ENCODE measurements at regions not wholly inside any gene's neighbourhood (a gene's known extent, or its start where the extent isn't known, plus 50 kb on each side); places are given as distances from the start of the nearest gene placed in this dataset.

GRCh38 chr6:22980446-22980845 is 411.1 kb downstream of the HDGFL1 start:
- Histone ChIP-seq H3K4me2 (ENCODE audit: low read length) (no peak overlapping the region), H2AFZ (ENCODE audit: low read depth, low read length, poor library complexity, severe bottlenecking) (no peak overlapping the region), H3K36me3 (ENCODE audit: control insufficient read depth in 1 of 2, insufficient read depth in 2 of 2, low read length in 2 of 2) (no peaks in the 10 kb centered on the region), H3K27me3 (ENCODE audit: insufficient read depth, low read length) (no peaks in the 10 kb centered on the region), H3K4me1 (ENCODE audit: control insufficient read depth in 1 of 2, insufficient read depth in 2 of 2, low read length in 2 of 2) (peaks cover 0 to 4% of the 10 kb centered on the region in 2 experiments; a peak in 1 of 4 replicates), H4K20me1 (ENCODE audit: insufficient read depth) (no peaks in the 10 kb centered on the region), H3K9me2 (ENCODE audit: insufficient read depth) (no peaks in the 10 kb centered on the region), H3K79me2 (ENCODE audit: insufficient read depth, low read length) (no peaks in the 10 kb centered on the region), H3K27ac (ENCODE audit: low read depth, low read length) (no peak overlapping the region), H3K9ac (ENCODE audit: low read length) (no peak overlapping the region), H3K9me3 (ENCODE audit: control insufficient read depth in 1 of 2, insufficient read depth in 1 of 2, low read depth in 1 of 2, low read length in 2 of 2) (no peaks in the 10 kb centered on the region), H3K4me3 (replicated peaks in 1 of 2; ENCODE audit: low read depth in 1 of 2, low read length in 2 of 2) (no peak overlapping the region)
- TF ChIP-seq ZFX (IDR thresholded peaks at IDR 0.05) (no peak), CEBPB (IDR thresholded peaks at IDR 0.05; ENCODE audit: low read depth) (no peak), POLR2AphosphoS5 (IDR thresholded peaks at IDR 0.05; ENCODE audit: low read depth, low read length) (no peak), FOSL1 (IDR thresholded peaks at IDR 0.05; ENCODE audit: low read depth) (no peak), EZH2 (IDR thresholded peaks at IDR 0.05) (no peak), EZH2phosphoT487 (IDR thresholded peaks at IDR 0.05; ENCODE audit: borderline replicate concordance) (no peak), POLR2A (IDR thresholded peaks at IDR 0.05; ENCODE audit: borderline replicate concordance, extremely low read depth, insufficient read depth, insufficient read length) (no peak), SP1 (IDR thresholded peaks at IDR 0.05; ENCODE audit: low read depth) (no peak)
- no peak for DNase-seq (ENCODE audit: low read depth, low spot score)
- CTCF ChIA-PET = no interaction called here
- RAD21 ChIA-PET (ENCODE audit: low non-redundant PET in 1 of 2, low total read pairs in 2 of 2, uncharacterized antibody in 2 of 2, unreplicated experiment in 2 of 2) = no interaction called here
- no TSS peak for BruUV-seq (replicated peaks)
- ATAC-seq = no peak
- POLR2A ChIA-PET = no interaction called here
- intact Hi-C loops (cut with micrococcal nuclease) = no loop called here

GRCh38 chr6:23002044-23002619 is 432.8 kb downstream of the HDGFL1 start:
- H3K27ac ChIP-seq (ENCODE audit: low read depth, low read length) = no peak overlapping the region
- no peak overlapping the region for H3K4me2 ChIP-seq (ENCODE audit: low read length)
- H3K4me3 ChIP-seq (replicated peaks in 1 of 2; ENCODE audit: low read depth in 1 of 2, low read length in 2 of 2) = no peak overlapping the region
- no peak for ATAC-seq
- ChIA-PET RAD21 (ENCODE audit: low non-redundant PET in 1 of 2, low total read pairs in 2 of 2, uncharacterized antibody in 2 of 2, unreplicated experiment in 2 of 2) (no interaction called here), POLR2A (no interaction called here), CTCF (no interaction called here)
- H4K20me1 ChIP-seq (ENCODE audit: insufficient read depth) = no peaks in the 10 kb centered on the region
- intact Hi-C loops (cut with micrococcal nuclease) = no loop called here
- no TSS peak for BruUV-seq (replicated peaks)
- no peaks in the 10 kb centered on the region for H3K9me2 ChIP-seq (ENCODE audit: insufficient read depth)
- no peak overlapping the region for H3K9ac ChIP-seq (ENCODE audit: low read length)
- no peaks in the 10 kb centered on the region for H3K27me3 ChIP-seq (ENCODE audit: insufficient read depth, low read length)
- H3K79me2 ChIP-seq (ENCODE audit: insufficient read depth, low read length) = no peaks in the 10 kb centered on the region
- H3K36me3 ChIP-seq (ENCODE audit: control insufficient read depth in 1 of 2, insufficient read depth in 2 of 2, low read length in 2 of 2) = no peaks in the 10 kb centered on the region
- H3K4me1 ChIP-seq (ENCODE audit: control insufficient read depth in 1 of 2, insufficient read depth in 2 of 2, low read length in 2 of 2) = no peaks in the 10 kb centered on the region
- DNase-seq (ENCODE audit: low read depth, low spot score) = no peak
- no peak overlapping the region for H2AFZ ChIP-seq (ENCODE audit: low read depth, low read length, poor library complexity, severe bottlenecking)
- peaks cover 0 to 4% of the 10 kb centered on the region in 2 experiments; a peak in 2 of 4 replicates for H3K9me3 ChIP-seq (ENCODE audit: control insufficient read depth in 1 of 2, insufficient read depth in 1 of 2, low read depth in 1 of 2, low read length in 2 of 2)
- TF ChIP-seq POLR2AphosphoS5 (IDR thresholded peaks at IDR 0.05; ENCODE audit: low read depth, low read length) = no peak
- no peak for TF ChIP-seq SRF (IDR thresholded peaks at IDR 0.05; ENCODE audit: low read depth)
- no peak for TF ChIP-seq CBX3 (IDR thresholded peaks at IDR 0.05; ENCODE audit: low read depth)
